Lower lobe of right lung (tissue), 2 donors: ENCODE measurements at regions not wholly inside any gene's neighbourhood (a gene's known extent, or its start where the extent isn't known, plus 50 kb on each side); places are given as distances from the start of the nearest gene placed in this dataset.

Experiments used
- ATAC-seq, 2 donors: fragments of 200-7000 bp; cut with Tn5 transposase; one replicate each; pipeline ENCODE4 v1.9.1; 2020 to 2022; ENCODE audit warnings: mild to moderate bottlenecking in 2 of 2, moderate library complexity in 2 of 2
- DNase-seq: peaks from one replicate; pipeline ENCODE4 v3.0.0-alpha.2; 2020
- H3K27ac ChIP-seq: fragments of 200-600 bp; one replicate; pipeline ENCODE4 v1.8.0; 2022
- H3K27me3 ChIP-seq: fragments of 200-600 bp; one replicate; pipeline ENCODE4 v1.8.0; 2022; ENCODE audit warnings: low read depth
- H3K36me3 ChIP-seq: fragments of 200-600 bp; one replicate; pipeline ENCODE4 v1.8.0; 2022; ENCODE audit warnings: mild to moderate bottlenecking
- H3K4me1 ChIP-seq: fragments of 200-600 bp; one replicate; pipeline ENCODE4 v1.8.0; 2022
- H3K4me3 ChIP-seq: fragments of 200-600 bp; one replicate; pipeline ENCODE4 v1.8.0; 2022; ENCODE audit warnings: mild to moderate bottlenecking
- H3K9me3 ChIP-seq: fragments of 200-600 bp; one replicate; pipeline ENCODE4 v1.8.0; 2022
- CTCF ChIP-seq: fragments of 200-600 bp; IDR thresholded peaks from one replicate; pipeline ENCODE4 v1.8.0; 2022; ENCODE audit warnings: antibody characterized with exemption, mild to moderate bottlenecking
- intact Hi-C: fragments of 100-400 bp; cut with DNase I; formaldehyde crosslinking; loops from one replicate; pipeline ENCODE4 v1.11.0; 2022
- donor health status: DM: no; HTN: yes; CAD: no; lungs with severe emphysema.

DNA sequence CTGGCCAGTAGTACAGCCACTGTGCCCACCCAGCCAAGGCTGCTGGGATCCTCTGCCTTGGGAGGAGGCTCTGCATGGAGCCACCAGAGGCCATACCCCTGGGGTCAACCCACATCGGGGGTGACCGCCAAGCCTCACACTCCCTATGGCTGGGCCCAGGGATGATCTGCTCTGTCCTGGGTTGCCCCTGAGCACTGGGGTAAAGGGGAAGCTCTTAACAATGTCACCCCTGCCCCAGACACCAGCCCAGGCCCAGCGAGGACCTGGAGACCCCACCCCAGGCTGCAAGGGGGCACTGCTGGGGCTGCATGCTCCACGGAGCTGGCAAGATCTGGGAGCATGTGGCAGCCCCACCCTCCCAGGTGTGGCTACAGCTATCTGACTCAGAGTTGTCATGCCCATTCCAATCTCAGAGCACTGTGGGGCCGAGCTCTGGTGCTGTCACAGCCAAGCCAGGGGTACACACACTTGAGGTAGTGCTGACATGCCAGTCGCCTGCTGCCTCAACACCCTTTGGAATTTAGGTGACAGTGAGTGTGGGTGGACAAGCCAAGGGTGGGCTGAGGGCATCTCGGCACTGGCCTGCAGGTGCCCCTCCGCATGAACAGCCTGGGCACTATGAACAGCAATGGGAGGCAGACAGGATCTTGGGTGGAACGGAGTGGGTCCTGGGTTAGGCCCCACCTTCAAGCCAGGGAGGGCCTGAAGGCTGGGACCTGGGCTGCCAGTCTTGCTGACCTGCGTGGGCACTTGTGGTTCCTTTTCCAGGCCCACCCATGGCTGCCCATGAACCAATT is 427.7 kb downstream of the LRRIQ3 start:
- no peaks in the 10 kb centered on the region for H3K9me3 ChIP-seq
- H3K36me3 ChIP-seq, result no peaks in the 10 kb centered on the region
- H3K27me3 ChIP-seq, result no peaks in the 10 kb centered on the region
- no peak for TF ChIP-seq CTCF
- no peaks in the 10 kb centered on the region for H3K4me1 ChIP-seq
- DNase-seq, result no peak
- intact Hi-C loops, result no loop called here
- H3K4me3 ChIP-seq, result no peak overlapping the region
- H3K27ac ChIP-seq, result no peak overlapping the region
- peak; percentile 24 to 59 for ATAC-seq

GRCh38 chr1:73766786-73767348 is 431.1 kb downstream of the LRRIQ3 start:
- Histone ChIP-seq H3K27ac (no peak overlapping the region), H3K4me1 (no peaks in the 10 kb centered on the region), H3K9me3 (no peaks in the 10 kb centered on the region), H3K36me3 (no peaks in the 10 kb centered on the region), H3K4me3 (no peak overlapping the region), H3K27me3 (no peaks in the 10 kb centered on the region)
- DNase-seq (no peak), ATAC-seq (no peak)
- no peak for TF ChIP-seq CTCF
- intact Hi-C loops, result no loop called here

DNA sequence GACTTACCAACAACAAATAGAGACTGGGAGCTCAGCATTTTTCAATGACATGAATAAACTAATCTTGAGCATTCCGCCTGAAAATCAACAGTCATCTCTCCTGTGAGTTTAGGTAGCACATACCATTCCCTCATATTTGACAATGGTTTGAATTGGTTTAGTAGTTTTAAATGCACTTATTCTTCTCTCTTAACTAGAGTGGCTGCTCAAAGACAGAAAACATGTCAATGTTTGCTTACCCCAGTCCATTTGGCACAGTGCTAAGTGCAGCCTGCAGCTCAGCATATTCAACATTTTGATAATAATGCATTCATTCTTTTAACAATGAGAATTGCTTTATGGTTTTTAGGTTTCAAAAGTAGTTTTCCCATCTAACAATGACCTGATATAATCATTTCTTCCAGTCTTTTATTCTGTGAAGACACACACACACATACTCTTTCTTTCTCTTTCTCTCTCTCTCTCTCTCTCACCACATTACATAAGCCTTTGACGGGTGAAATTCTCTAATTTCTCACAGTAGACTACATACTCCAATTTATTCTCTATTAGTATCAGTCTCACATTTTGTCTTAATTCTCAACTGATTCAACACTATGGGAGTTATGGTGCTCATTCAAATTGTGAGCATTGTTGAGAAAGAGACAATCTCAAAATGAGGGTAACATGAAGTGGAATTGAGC is 432.3 kb downstream of the LRRIQ3 start:
- intact Hi-C loops, result no loop called here
- Histone ChIP-seq H3K4me1 (no peaks in the 10 kb centered on the region), H3K27ac (no peak overlapping the region), H3K36me3 (no peaks in the 10 kb centered on the region), H3K27me3 (no peaks in the 10 kb centered on the region), H3K4me3 (no peak overlapping the region), H3K9me3 (no peaks in the 10 kb centered on the region)
- TF ChIP-seq CTCF, result no peak
- DNase-seq (no peak), ATAC-seq (peak; percentile 66 to 89)

DNA sequence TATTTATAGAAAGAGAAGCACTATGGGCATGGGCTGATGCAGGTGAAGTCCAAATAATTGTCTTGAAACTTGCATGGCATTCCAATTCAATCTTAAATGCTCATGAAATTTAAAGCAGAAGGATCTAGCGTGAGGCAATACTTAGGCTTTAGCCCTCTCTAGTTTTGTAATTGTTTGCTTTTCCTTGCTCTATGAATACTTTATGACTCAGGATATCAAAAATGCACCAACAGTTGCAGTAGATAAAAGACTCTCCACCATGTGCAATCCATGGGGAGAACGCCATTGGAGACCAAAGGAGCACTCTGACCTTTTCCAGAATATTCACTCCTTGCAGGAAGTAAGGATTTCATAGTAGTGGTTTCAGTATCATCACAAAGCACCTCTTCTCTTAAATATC is 436.4 kb downstream of the LRRIQ3 start:
- DNase-seq (no peak), ATAC-seq (no peak)
- no peaks in the 10 kb centered on the region for H3K9me3 ChIP-seq
- H3K4me1 ChIP-seq, result no peaks in the 10 kb centered on the region
- no peak overlapping the region for H3K27ac ChIP-seq
- intact Hi-C loops, result no loop called here
- no peak overlapping the region for H3K4me3 ChIP-seq
- TF ChIP-seq CTCF, result no peak
- H3K27me3 ChIP-seq, result no peaks in the 10 kb centered on the region
- no peaks in the 10 kb centered on the region for H3K36me3 ChIP-seq

- Histone ChIP-seq H3K27me3 (no peaks in the 10 kb centered on the region), H3K9me3 (no peaks in the 10 kb centered on the region), H3K27ac (no peak overlapping the region), H3K4me3 (no peak overlapping the region), H3K4me1 (no peaks in the 10 kb centered on the region), H3K36me3 (no peaks in the 10 kb centered on the region)
- TF ChIP-seq CTCF, result no peak
- intact Hi-C loops, result no loop called here
- DNase-seq, result no peak
- no peak for ATAC-seq
Measured at GRCh38 chr1:73759011-73759410, 439.0 kb downstream of the LRRIQ3 start.
